NCI-H1417 (cell line): ENCODE measurements at regions not wholly inside any gene's neighbourhood (a gene's known extent, or its start where the extent isn't known, plus 50 kb on each side); places are given as distances from the start of the nearest gene placed in this dataset.

Experiments
- DNase-seq, 3 experiments: peaks; one replicate each; lab custom pipeline; 2025; lab: John Stamatoyannopoulos, UW

DNA sequence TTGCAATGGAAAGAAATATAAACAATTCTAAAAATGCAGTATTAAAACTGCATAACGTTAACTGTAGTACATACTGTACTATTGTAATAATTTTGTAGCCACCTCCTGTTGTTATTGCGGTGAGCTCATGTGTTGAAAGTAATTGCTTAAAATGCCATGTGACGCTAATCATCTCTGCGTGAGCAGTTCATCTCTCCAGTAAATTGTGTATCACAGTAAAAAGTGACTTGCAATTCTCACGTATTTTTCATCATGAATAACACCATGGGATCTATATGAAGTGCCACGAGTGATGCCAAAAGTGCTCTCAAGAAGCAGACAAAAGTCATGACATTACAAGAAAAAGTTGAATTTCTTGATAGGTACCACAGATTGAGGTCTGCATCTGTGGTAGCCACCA is 82.4 kb upstream of the CYYR1 start:
- peak in 2 of 3 experiments; percentile 5 to 60 for DNase-seq

DNA sequence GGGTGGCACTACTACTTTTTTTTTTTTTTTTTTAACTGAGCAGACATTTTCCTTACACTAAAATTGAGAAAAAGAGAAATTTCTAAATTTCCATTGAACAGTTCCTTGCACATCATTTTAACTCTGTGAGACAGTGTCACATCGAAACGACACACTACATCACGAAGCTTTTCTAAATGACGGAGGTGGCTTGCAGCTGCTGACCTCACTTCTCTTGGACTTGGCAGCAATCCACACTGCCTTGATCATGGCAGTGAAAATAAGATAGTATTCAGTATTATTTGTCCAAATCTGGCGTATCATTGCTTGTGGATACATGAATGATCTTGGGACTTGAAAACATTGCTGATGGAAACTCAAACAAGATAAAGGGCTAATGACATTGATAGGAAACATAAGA is 80.3 kb upstream of the CYYR1 start:
- DNase-seq: no peak

GRCh38 chr21:26652854-26653253 is 79.8 kb upstream of the CYYR1 start:
- DNase-seq: no peak

DNA sequence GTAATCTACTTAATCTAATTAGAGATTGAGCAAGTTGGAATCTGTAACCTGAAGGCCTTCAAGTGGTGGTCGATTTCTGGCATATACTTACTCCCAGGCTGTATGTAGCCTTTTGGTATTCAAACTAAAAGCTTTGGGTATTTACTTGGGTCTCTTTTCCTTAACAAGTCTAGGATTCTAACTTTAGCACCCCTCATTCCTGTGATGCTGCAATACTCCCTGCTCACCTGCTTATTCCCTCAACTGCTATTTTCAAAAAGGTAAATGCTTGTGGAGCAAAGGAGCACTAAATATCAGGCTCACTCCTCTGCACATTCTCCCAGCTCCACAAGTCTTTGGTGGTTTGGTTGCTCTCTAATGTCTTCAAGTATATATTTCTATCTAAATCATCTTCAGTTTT is 68.0 kb upstream of the CYYR1 start:
- DNase-seq: no peak

- DNase-seq: peak in 2 of 3 experiments; percentile 1 to 59
Measured at GRCh38 chr21:26637201-26637745, 64.2 kb upstream of the CYYR1 start.

DNA sequence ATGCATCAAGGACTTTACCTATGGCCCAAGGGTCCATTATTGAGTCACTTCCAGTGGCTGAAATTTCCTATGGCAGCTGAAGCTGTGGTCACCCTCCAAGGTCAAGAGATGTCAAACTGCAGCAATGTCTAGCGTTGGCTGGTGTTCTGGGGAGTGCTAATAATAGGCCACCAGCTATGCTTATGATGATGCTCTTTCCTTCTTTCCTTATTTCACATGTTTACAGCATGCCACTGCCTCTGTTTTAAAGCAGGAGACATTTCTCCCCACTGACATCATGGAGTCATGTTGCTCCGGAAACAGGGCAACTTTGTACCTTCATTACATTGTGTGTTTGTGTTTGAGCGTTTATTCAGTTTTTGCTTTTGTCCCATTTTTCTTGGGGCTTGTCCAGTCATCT is 62.6 kb upstream of the CYYR1 start:
- no peak for DNase-seq

- DNase-seq: no peak
Measured at GRCh38 chr21:26632691-26633090, 59.6 kb upstream of the CYYR1 start.

DNA sequence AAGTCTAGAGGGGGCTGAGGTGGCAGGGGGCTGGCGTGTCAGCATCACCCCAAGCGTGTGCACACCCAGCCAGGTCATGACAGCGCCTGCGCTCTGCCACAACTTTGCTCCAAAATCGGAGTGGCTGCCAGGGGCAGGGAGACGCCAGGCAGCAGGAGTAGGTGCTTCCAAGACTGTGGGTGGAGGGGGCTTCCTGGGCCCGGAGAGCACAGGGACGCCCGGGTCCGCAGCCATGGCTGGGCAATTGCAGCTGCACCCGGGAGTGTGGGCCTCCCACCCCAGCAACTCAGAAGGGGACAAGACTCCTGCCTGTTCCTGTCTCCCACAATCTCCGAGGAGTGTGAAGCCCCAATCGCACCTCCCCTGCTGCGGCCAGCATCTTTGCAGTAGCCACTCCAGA is 53.1 kb upstream of the CYYR1 start:
- no peak for DNase-seq

GRCh38 chr21:26624983-26625519 is 52.0 kb upstream of the CYYR1 start:
- no peak for DNase-seq
